Amniotic stem cell (primary cell): ENCODE measurements at regions not wholly inside any gene's neighbourhood (a gene's known extent, or its start where the extent isn't known, plus 50 kb on each side); places are given as distances from the start of the nearest gene placed in this dataset.
A peak's percentile ranks its signal among the peaks of the same experiment; 100 is the strongest.
"Not testable (repeated sequence)": the region's sequence is repeated elsewhere in the genome, so short reads cannot be mapped to it uniquely, and the experiment has no call there.

Experiments used
- DNase-seq: peaks from one replicate; lab custom pipeline; 2025; lab: John Stamatoyannopoulos, UW

- no peak for DNase-seq
Observed at GRCh38 chr1:96545935-96546656, 175.5 kb upstream of the PTBP2 start.

GRCh38 chr1:96550061-96550460 is 171.5 kb upstream of the PTBP2 start:
- DNase-seq = no peak

- DNase-seq = no peak
Observed at GRCh38 chr1:96552451-96552850, 169.1 kb upstream of the PTBP2 start.

DNA sequence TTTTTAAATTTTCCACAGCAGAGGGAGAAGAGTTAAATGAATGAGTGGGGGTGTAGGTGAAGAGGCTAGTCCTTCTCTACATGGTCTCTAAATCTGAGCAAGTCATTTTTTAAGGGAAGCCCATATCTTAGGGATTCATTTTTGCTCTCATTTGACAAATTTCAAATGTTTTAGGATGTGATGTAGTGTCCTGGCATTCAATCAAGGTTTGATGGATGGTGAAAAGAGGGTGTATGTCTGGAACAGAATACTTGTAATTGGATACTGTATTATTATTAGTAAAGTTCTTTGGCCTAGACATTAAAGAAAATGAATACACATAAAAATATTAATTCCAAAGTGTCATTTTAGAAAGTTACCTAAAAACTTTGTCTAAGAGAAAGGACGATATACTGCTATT is 167.8 kb upstream of the PTBP2 start:
- no peak for DNase-seq

- DNase-seq = no peak
Observed at GRCh38 chr1:96554364-96554763, 167.2 kb upstream of the PTBP2 start.

GRCh38 chr1:96557336-96557735 is 164.2 kb upstream of the PTBP2 start:
- no peak for DNase-seq

GRCh38 chr1:96558635-96559034 is 162.9 kb upstream of the PTBP2 start:
- DNase-seq = no peak

- DNase-seq = no peak
Observed at GRCh38 chr1:96559181-96559580, 162.4 kb upstream of the PTBP2 start.

GRCh38 chr1:96559707-96560596 is 161.6 kb upstream of the PTBP2 start:
- DNase-seq = peak; percentile 87

DNA sequence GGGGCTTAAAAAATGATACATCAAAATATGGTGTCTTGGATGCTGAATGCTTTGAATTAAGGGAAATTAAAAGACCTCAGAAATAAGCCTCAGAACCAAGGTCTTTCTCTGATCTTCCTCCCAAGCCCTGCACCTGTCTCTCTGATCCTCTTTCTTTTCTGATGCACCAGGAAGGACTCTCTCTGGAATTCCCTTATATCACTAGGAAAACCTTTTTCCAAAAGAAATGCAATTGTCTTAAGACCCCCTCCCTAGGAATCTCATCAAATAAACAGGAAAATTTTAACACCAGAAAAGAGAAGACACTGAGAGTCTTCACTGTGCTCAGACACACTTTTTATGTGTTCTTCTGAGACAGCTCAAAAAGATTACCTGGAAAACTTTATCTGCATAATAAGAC is 159.5 kb upstream of the PTBP2 start:
- no peak for DNase-seq

DNA sequence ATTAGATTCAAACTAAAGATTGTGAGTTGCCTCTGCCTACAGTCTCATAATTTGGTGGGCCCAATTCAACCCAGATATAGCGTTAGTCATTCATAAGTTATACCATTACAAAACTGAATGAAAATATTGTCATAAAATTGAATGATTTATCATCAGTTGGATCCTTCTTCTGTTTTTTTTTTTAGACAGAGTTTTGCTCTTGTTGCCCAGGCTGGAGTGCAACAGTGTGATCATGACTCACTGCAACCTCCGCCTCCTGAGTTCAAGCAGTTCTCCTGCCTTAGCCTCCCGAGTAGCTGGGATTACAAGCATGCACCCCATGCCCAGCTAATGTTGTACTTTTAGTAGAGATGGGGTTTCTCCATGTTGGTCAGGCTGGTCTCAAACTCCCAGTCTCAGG is 157.2 kb upstream of the PTBP2 start:
- DNase-seq = not testable (repeated sequence)

- no peak for DNase-seq
Observed at GRCh38 chr1:96565546-96565945, 156.0 kb upstream of the PTBP2 start.

- DNase-seq = no peak
Observed at GRCh38 chr1:96568639-96569038, 152.9 kb upstream of the PTBP2 start.

DNA sequence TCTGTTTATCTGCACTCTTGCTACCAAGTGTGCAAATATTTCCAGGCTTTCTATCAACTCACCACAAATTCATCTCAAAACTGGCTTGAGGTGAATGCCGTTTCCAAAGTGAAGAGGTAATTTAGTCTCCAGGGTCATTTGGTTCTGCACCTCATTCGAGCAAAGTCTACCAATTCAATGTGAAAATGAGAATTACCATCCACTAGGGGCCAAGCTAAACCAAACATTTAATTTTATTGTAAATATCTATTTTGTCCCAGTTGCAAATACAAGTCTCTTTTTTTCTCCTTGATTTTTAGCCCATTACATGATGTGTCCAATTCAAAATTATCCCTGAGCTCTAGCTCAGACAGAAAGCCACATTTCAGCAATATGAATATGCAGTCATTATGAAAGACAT is 152.3 kb upstream of the PTBP2 start:
- no peak for DNase-seq

GRCh38 chr1:96579636-96580035 is 141.9 kb upstream of the PTBP2 start:
- DNase-seq = no peak

DNA sequence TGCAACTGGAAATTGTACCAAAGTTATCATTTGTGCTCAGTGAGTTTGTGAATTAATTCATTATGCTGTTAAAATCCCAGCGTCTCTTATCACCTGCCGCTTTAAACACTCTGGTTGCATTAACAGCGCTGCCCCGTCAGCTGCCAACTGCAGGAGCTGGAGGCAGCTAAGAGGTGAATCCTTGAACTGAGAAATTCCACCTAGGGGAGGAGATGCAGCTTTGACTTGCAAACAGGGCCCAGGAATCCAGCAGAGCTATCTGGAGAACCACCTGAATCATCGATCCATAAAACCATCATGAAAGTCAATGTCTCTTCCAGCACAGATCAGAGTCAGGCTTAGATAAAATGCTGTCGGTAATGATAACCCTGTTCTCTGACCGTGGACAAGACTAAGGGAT is 140.7 kb upstream of the PTBP2 start:
- no peak for DNase-seq

GRCh38 chr1:96581772-96582171 is 139.8 kb upstream of the PTBP2 start:
- DNase-seq = no peak

- DNase-seq = no peak
Observed at GRCh38 chr1:96583903-96584302, 137.7 kb upstream of the PTBP2 start.

DNA sequence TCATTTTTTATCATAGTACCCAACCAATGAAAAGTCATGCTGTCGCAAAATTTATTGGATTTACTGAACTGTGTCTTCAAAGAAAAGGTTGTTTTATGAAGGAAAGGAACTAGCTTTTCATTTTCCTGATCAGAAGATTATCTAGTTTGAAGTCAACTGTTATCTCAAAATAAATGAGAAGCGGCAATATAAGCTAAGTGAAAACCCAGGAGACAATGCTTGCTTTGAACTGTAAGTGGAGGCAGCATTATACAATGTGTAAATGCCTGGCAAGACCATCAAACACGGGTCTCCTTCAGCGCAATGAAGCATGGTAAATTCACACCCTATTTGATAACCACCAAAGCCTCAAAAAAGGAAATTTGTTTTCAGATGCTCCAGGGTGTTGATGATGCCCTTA is 134.4 kb upstream of the PTBP2 start:
- DNase-seq = no peak

DNA sequence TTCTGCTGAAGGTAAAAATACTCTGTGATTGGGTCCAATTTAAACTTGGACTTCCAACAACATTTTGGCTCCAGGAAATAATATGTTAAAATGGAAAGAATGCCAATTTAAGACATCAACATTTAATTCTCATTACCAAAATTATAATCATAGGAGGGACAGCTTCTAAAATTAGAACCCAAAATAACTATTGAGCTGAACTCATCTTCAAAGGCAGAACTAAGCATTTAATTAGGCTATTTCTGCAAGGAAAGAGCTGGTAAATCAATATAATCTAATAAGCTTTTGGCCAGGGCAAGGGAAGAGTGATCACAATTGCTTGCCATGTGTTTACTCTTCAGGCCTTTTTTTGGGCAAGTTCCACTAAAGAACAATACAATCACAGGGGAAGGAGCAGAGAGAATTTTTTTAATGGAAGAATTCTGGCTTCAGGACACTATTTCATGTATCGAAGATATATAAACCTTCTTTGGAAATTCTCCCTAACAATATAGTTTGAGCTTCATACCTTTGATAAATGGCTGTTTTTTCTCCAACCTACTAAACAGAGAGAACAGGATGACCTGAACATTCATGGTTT is 133.1 kb upstream of the PTBP2 start:
- DNase-seq = no peak

GRCh38 chr1:96595530-96595929 is 126.1 kb upstream of the PTBP2 start:
- not testable (repeated sequence) for DNase-seq

- no peak for DNase-seq
Observed at GRCh38 chr1:96596226-96596922, 125.2 kb upstream of the PTBP2 start.
